ENCODE measurements at regions not wholly inside any gene's neighbourhood (a gene's known extent, or its start where the extent isn't known, plus 50 kb on each side); places are given as distances from the start of the nearest gene placed in this dataset.

DNA sequence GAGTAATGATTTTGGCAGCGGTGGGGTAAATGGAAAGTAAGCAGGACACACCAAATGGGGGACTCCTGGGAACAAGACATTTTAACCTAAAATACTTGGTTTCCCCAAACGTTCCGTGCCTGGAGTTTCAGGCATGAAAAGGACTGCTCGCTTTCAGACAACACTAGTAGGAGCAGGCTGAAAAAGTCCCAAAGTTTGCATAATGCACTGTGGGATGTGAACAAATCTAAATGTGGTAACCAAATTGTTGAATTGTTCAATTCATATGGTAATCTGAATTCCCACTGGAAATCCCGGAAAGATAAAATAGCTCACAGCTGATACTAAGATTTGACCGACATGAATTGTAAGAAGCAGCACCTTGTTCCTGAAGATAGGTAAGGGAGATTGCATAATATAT is 467.2 kb upstream of the ARGLU1 start:
- no peak overlapping the region for H3K4me3 ChIP-seq (ENCODE audit: low read length, poor library complexity, severe bottlenecking)

DNA sequence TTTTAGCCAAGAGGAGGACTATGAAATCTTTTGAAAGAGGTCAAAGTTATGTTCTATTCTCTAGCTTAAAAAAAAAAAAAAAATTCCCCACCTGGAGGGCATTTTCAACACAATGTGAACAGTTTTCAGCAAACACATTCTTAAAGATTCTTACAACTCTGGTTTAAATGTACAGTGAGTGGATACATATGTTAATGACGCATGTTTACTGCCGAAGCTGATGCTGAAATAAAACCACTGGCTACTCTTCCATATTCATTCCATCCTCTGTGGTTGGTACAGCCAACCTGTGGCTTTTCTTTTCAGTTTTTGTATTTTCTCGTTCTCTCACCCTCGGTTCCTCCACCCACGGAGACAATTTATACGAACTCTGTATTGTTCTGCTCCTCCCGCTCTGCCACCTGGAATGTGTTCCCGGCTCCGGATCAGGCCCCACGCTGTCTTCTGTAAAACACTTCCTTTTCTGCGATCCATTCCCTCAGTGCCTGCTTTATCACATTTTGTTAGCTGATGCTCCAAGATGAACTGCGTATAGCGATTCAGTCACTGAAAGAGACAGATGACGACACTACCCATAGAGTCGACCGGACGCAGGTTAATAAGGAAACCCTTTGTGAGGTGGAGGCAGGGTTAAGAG is 466.4 kb upstream of the ARGLU1 start:
- Histone ChIP-seq H3K36me3 (ENCODE audit: insufficient read depth, low read length) (no peaks in the 10 kb centered on the region), H3K27me3 (ENCODE audit: insufficient read depth, low read length, poor library complexity, severe bottlenecking) (no peaks in the 10 kb centered on the region), H3K79me2 (ENCODE audit: insufficient read depth, low read length) (no peaks in the 10 kb centered on the region), H3K4me1 (ENCODE audit: insufficient read depth, low read length, poor library complexity, severe bottlenecking) (no peaks in the 10 kb centered on the region), H3K4me2 (ENCODE audit: low read depth, low read length, poor library complexity, severe bottlenecking) (no peak overlapping the region), H4K20me1 (ENCODE audit: insufficient read depth, low read length, poor library complexity, severe bottlenecking) (no peaks in the 10 kb centered on the region), H3F3A (ENCODE audit: low read depth) (no peaks in the 10 kb centered on the region), H2AFZ (ENCODE audit: low read length) (no peak overlapping the region), H3K9me2 (replicated peaks; ENCODE audit: low read depth, low read length) (no peaks in the 10 kb centered on the region), H3K9ac (ENCODE audit: low read depth, low read length, poor library complexity, severe bottlenecking) (no peak overlapping the region), H3K9me3 (ENCODE audit: insufficient read depth, low read depth, low read length) (peaks cover 9% of the 10 kb centered on the region; the same call in 1 of the 2 replicates), H3K4me3 (ENCODE audit: low read length, poor library complexity, severe bottlenecking) (no peak overlapping the region)
- TF ChIP-seq, protein P1, sequence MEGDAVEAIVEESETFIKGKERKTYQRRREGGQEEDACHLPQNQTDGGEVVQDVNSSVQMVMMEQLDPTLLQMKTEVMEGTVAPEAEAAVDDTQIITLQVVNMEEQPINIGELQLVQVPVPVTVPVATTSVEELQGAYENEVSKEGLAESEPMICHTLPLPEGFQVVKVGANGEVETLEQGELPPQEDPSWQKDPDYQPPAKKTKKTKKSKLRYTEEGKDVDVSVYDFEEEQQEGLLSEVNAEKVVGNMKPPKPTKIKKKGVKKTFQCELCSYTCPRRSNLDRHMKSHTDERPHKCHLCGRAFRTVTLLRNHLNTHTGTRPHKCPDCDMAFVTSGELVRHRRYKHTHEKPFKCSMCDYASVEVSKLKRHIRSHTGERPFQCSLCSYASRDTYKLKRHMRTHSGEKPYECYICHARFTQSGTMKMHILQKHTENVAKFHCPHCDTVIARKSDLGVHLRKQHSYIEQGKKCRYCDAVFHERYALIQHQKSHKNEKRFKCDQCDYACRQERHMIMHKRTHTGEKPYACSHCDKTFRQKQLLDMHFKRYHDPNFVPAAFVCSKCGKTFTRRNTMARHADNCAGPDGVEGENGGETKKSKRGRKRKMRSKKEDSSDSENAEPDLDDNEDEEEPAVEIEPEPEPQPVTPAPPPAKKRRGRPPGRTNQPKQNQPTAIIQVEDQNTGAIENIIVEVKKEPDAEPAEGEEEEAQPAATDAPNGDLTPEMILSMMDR (conservative IDR thresholded peaks at IDR 0.05; ENCODE audit: low read length): no peak
- no peak for TF ChIP-seq EZH2phosphoT487 (IDR thresholded peaks at IDR 0.05; ENCODE audit: borderline replicate concordance)

More for the DNA sequence above, 467.2 kb upstream of the ARGLU1 start:
- Histone ChIP-seq H3K9me3 (ENCODE audit: insufficient read depth, low read depth, low read length) (peaks cover 7% of the 10 kb centered on the region; the same call in 1 of the 2 replicates), H3F3A (ENCODE audit: low read depth) (no peaks in the 10 kb centered on the region), H3K79me2 (ENCODE audit: insufficient read depth, low read length) (no peaks in the 10 kb centered on the region), H3K9ac (ENCODE audit: low read depth, low read length, poor library complexity, severe bottlenecking) (no peak overlapping the region), H3K4me2 (ENCODE audit: low read depth, low read length, poor library complexity, severe bottlenecking) (no peak overlapping the region), H3K27me3 (ENCODE audit: insufficient read depth, low read length, poor library complexity, severe bottlenecking) (no peaks in the 10 kb centered on the region), H3K9me2 (replicated peaks; ENCODE audit: low read depth, low read length) (no peaks in the 10 kb centered on the region), H2AFZ (ENCODE audit: low read length) (no peak overlapping the region), H4K20me1 (ENCODE audit: insufficient read depth, low read length, poor library complexity, severe bottlenecking) (no peaks in the 10 kb centered on the region), H3K4me1 (ENCODE audit: insufficient read depth, low read length, poor library complexity, severe bottlenecking) (no peaks in the 10 kb centered on the region), H3K36me3 (ENCODE audit: insufficient read depth, low read length) (no peaks in the 10 kb centered on the region)
- TF ChIP-seq, protein P1 (conservative IDR thresholded peaks at IDR 0.05; ENCODE audit: low read length): no peak
- TF ChIP-seq EZH2phosphoT487 (IDR thresholded peaks at IDR 0.05; ENCODE audit: borderline replicate concordance): no peak

DNA sequence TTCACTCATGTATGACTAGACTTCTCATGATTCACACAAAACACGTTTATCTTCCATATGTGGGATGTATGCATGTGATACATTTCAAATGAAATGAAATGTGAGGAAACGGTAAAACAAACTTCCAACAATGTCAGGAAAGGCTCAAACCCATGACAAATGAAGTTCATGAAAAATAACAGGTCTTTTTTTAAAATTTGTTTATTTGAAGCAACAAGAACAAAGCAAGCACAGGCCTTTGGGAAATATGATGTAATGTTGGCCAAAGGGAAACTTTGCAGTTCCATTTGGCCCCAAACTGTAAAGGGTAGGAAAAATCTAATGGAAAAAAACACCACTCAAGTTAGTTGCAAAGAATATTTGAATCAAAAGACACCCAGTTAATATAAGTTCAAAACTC is 463.8 kb upstream of the ARGLU1 start:
- TF ChIP-seq, protein P1 (conservative IDR thresholded peaks at IDR 0.05; ENCODE audit: low read length): no peak
- Histone ChIP-seq H3K9me2 (replicated peaks; ENCODE audit: low read depth, low read length) (no peaks in the 10 kb centered on the region), H2AFZ (ENCODE audit: low read length) (no peak overlapping the region), H3F3A (ENCODE audit: low read depth) (no peaks in the 10 kb centered on the region), H3K79me2 (ENCODE audit: insufficient read depth, low read length) (no peaks in the 10 kb centered on the region), H3K27me3 (ENCODE audit: insufficient read depth, low read length, poor library complexity, severe bottlenecking) (no peaks in the 10 kb centered on the region), H3K4me1 (ENCODE audit: insufficient read depth, low read length, poor library complexity, severe bottlenecking) (no peaks in the 10 kb centered on the region), H3K4me3 (ENCODE audit: low read length, poor library complexity, severe bottlenecking) (no peak overlapping the region), H4K20me1 (ENCODE audit: insufficient read depth, low read length, poor library complexity, severe bottlenecking) (no peaks in the 10 kb centered on the region), H3K9ac (ENCODE audit: low read depth, low read length, poor library complexity, severe bottlenecking) (no peak overlapping the region), H3K9me3 (ENCODE audit: insufficient read depth, low read depth, low read length) (peaks cover 14% of the 10 kb centered on the region; the same call in 1 of the 2 replicates), H3K36me3 (ENCODE audit: insufficient read depth, low read length) (no peaks in the 10 kb centered on the region), H3K4me2 (ENCODE audit: low read depth, low read length, poor library complexity, severe bottlenecking) (no peak overlapping the region)
